GM12874 (cell line): ENCODE measurements at regions not wholly inside any gene's neighbourhood (a gene's known extent, or its start where the extent isn't known, plus 50 kb on each side); places are given as distances from the start of the nearest gene placed in this dataset.

Experiments
- TF ChIP-seq, protein P1 (sequence below): IDR thresholded peaks from 2 replicates; pipeline ENCODE4 v1.5.1; 2011; ENCODE audit warnings: low read depth, mild to moderate bottlenecking, control low read depth, low read length, moderate library complexity; ENCODE audit not compliant: insufficient read depth

DNA sequence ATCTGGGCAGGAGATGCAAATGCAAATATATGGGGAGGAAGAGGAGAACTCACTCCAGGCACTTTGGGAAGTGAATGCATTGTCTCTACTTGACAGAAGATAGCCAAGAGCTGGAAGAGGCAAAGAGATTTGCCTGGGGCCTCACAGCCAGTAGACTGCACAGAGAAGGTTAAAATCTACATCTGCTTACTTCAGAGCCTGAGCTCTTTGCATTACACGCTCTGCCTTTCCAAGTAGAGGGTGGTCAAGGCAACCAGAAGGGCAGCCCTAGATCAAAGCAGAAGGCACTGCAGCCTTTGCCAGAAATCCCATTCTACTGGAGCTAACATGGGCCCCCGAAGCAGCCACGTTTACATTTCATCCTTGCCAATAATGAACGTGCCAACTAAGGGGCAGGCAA lies 407.2 kb upstream of the CCL2 start:
- TF ChIP-seq, protein P1, sequence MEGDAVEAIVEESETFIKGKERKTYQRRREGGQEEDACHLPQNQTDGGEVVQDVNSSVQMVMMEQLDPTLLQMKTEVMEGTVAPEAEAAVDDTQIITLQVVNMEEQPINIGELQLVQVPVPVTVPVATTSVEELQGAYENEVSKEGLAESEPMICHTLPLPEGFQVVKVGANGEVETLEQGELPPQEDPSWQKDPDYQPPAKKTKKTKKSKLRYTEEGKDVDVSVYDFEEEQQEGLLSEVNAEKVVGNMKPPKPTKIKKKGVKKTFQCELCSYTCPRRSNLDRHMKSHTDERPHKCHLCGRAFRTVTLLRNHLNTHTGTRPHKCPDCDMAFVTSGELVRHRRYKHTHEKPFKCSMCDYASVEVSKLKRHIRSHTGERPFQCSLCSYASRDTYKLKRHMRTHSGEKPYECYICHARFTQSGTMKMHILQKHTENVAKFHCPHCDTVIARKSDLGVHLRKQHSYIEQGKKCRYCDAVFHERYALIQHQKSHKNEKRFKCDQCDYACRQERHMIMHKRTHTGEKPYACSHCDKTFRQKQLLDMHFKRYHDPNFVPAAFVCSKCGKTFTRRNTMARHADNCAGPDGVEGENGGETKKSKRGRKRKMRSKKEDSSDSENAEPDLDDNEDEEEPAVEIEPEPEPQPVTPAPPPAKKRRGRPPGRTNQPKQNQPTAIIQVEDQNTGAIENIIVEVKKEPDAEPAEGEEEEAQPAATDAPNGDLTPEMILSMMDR = no peak

DNA sequence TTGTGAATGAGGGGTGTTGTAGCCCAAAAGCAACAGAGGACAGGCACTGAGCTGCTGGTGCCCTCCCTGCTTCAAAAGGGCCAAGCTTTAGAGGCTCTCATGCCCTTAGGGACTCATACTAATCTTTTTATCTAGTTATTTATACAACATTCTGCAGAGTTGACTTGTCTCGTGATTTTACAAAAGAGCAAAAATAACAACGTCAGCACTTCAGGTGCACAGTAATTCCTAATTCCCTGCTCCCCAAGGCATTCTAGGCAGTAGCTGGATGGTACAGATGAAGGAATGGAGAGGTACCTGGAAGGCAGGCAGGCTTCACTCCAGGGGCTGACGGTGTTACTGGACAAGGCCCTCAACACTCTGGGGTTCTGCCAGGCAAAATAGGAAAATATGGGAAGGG lies 406.7 kb upstream of the CCL2 start:
- TF ChIP-seq, protein P1 = no peak

DNA sequence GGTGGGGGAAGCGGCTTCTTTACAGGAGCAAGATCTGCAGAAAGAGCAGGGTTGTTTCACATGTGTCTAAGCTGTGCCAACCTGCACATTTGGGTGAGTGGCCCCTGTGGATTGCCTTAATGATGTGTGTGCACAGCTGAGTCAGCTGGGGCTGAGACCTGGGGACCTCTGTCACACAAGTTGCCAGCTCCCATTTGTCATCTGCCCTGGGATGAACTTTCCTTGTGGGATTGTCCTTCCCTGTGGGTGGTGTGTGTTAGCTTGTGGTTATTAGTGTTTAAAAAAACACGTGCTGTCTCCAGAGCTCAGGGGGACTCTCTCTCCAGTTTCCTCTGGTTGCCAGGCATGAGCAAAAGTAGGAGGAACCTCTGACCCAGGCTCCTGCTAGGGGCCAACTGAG lies 400.5 kb upstream of the CCL2 start:
- TF ChIP-seq, protein P1 = no peak

DNA sequence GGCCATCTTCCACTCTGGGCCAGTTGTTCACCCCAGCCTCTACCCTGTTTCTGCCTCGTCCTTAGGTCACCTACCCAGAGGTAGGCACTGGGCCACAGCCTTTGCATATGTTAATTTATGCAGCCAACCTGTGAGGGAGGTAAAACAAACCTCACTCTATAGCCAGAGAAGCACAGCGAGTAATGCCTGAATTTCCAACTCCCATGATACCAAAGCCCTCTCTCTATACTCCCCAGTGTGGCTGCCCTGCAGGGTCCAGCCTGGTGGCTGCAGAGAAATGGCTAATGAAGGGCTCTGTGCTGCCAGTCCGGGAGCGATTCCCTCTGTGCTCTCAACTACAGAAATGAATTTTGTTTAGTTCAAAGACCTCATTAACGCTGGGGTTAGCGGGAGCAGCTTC lies 397.0 kb upstream of the CCL2 start:
- TF ChIP-seq, protein P1 = no peak

DNA sequence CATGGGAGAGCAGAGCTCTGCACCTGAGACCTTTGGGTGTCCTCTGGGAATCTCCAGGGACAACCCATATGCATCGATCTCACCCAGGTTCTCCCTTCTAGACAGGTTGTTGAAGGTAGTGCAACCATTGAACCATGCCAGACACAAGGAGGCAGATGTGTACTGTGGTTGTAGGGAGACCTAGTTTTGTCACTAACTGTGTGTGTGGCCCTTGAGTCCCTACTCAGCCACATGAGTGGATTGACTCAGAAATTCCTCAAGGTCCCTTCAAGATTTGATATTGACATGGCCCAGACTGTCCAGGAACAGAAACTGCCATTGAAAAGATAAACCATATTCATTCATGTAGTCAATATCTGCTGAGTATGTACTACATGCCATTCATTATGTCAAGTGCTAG lies 396.4 kb upstream of the CCL2 start:
- TF ChIP-seq, protein P1 = no peak

DNA sequence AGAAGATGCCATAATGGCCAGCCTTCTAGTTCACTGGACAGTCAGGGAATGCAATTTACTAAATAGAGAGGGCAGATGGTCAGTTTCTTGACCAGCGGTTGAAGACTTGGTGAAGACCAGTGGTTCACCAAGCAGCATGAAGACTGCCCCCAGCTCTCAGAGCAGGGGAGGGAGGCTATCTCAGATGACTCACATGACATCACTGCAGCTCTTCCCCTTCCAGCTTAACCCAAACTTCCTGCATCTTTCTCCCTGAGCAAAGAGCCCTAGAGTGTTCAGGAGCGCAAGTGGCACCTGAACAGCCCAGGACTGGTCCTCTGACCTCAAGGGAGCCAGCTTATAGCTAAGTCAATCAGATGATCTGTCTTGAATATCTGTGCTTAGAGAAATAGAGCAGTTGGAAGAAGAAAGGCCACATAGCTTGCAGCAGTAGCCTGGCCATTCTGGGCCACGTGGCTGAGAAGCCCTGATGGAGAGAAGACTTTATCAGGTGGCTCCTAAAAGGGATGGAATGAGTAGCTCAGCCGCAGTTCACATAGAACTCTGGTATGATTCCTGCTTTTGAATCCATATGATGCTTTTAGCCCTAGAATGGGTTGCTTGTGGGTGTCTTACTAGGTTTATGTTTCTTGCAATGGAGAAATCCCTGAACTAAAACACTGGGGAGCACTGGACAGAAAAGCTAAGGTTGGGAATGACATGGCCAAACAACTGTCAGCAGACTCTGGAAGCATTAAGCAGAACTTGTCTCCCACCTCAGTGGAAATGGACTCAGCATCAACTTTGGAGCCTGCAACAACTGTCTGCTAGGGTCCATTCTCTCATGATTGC lies 392.1 kb upstream of the CCL2 start:
- TF ChIP-seq, protein P1 = no peak

DNA sequence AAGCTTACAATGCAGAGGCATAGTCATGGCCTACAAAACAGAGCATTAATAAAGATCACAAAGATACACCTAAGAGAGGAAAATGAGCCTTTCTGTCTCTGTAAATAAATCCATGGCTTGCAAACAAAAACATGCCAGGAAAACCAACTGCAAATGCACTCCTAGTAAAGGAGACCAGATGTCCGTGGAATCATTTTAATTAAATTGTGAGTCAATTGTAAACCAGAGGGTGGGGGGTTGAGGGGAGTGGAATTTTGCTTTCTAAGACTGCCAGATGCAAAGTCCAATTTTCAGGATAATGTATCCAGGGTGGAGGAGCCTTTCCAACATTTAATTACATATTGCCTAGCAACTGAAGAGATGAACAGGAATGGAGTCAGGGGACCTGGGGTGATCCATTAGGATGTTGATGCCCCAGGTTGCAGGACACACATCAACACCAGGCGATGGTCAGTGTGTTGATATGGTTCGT lies 390.3 kb upstream of the CCL2 start:
- TF ChIP-seq, protein P1 = no peak

DNA sequence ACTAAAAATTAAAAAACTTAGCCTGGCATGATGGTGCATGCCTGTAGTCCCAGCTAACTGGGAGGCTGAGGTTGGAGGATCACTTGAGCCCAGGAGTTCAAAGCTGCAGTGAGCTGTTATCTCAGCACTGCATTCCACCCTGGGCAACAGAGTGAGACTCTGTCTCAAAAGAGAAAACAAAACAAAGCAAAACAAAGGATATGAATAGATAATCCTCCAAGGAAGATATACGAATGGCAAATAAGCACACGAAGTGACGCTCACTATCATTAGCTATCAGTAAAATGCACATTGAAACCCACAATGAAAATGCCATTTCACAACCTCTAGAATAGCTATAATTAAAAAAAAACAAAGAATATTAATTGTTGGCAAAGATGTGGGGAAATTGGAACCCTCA lies 386.2 kb upstream of the CCL2 start:
- TF ChIP-seq, protein P1 = no peak
